CD14-positive monocyte (primary cell): ENCODE measurements at regions not wholly inside any gene's neighbourhood (a gene's known extent, or its start where the extent isn't known, plus 50 kb on each side); places are given as distances from the start of the nearest gene placed in this dataset.

Experiments used
- DNase-seq, 3 donors: peaks; one replicate each; pipeline ENCODE4 v3.0.0-alpha.2; 2011 to 2022
- H2AFZ ChIP-seq: 2 replicates; pipeline ENCODE4 v1.6.0; 2012; ENCODE audit warnings: mild to moderate bottlenecking, low read depth, low read length, inconsistent platforms; ENCODE audit not compliant: insufficient read depth, poor library complexity, severe bottlenecking
- H3K27ac ChIP-seq, 2 donors: 1 replicate in 1 of 2; 2 replicates in 1 of 2; pipeline ENCODE4 v1.5.1; 2012 to 2013; ENCODE audit warnings: low read length in 2 of 2, control low read depth in 1 of 2, inconsistent platforms in 1 of 2, low read depth in 1 of 2, mild to moderate bottlenecking in 1 of 2
- H3K27me3 ChIP-seq, 2 donors: one replicate each; pipeline versions ENCODE4 v1.6.0 to v1.6.1; 2011 to 2013; ENCODE audit warnings: low read length in 2 of 2; ENCODE audit not compliant: control insufficient read depth in 2 of 2, insufficient read depth in 2 of 2
- H3K36me3 ChIP-seq, 2 donors: replicated peaks in 1 of 2; 1 replicate in 1 of 2; 2 replicates in 1 of 2; pipeline versions ENCODE4 v1.5.1 to v1.6.1; 2012 to 2013; ENCODE audit warnings: low read length in 2 of 2, control low read depth in 1 of 2, inconsistent platforms in 1 of 2, mild to moderate bottlenecking in 1 of 2; ENCODE audit not compliant: insufficient read depth in 2 of 2, control insufficient read depth in 1 of 2
- H3K4me1 ChIP-seq, 2 donors: 1 replicate in 1 of 2; 2 replicates in 1 of 2; pipeline versions ENCODE4 v1.5.1 to v1.6.1; 2012 to 2013; ENCODE audit warnings: low read length in 2 of 2, control low read depth in 1 of 2, inconsistent platforms in 1 of 2, mild to moderate bottlenecking in 1 of 2, moderate library complexity in 1 of 2; ENCODE audit not compliant: insufficient read depth in 2 of 2, control insufficient read depth in 1 of 2
- H3K4me2 ChIP-seq: replicated peaks from 2 replicates; pipeline ENCODE3; 2012; ENCODE audit warnings: low read length, moderate library complexity, mild to moderate bottlenecking; ENCODE audit not compliant: poor library complexity, severe bottlenecking; ENCODE audit errors: extremely low read depth
- H3K4me3 ChIP-seq, 3 experiments: fragments of 200-600 bp in 1 of 3; sonication (generic) in 1 of 3; replicated peaks in 1 of 3; 1 replicate in 2 of 3; 2 replicates in 1 of 3; pipeline ENCODE4 v1.5.1; 2011 to 2013; ENCODE audit warnings: low read length in 3 of 3, mild to moderate bottlenecking in 3 of 3, control low read depth in 2 of 3, low read depth in 2 of 3, inconsistent platforms in 1 of 3, moderate library complexity in 1 of 3
- H3K79me2 ChIP-seq: 2 replicates; pipeline ENCODE4 v1.6.0; 2012; ENCODE audit warnings: mild to moderate bottlenecking, control low read depth, inconsistent platforms, low read length, moderate library complexity; ENCODE audit not compliant: insufficient read depth
- H3K9ac ChIP-seq: 2 replicates; pipeline ENCODE4 v1.6.0; 2017; ENCODE audit warnings: low read length, mild to moderate bottlenecking; ENCODE audit not compliant: insufficient read depth, poor library complexity, severe bottlenecking
- H3K9me3 ChIP-seq, 2 donors: replicated peaks in 1 of 2; 1 replicate in 1 of 2; 2 replicates in 1 of 2; pipeline versions ENCODE4 v1.5.1 to v1.6.1; 2012 to 2013; ENCODE audit warnings: low read length in 2 of 2, control low read depth in 1 of 2; ENCODE audit not compliant: control insufficient read depth in 1 of 2, insufficient read depth in 1 of 2
- H4K20me1 ChIP-seq: 2 replicates; pipeline ENCODE4 v1.6.0; 2012; ENCODE audit warnings: mild to moderate bottlenecking, low read length, control low read depth, moderate library complexity; ENCODE audit not compliant: insufficient read depth
- H3K27ac Mint-ChIP-seq, 7 donors: one replicate each; pipeline ENCODE4 v1.8.0; 2020; ENCODE audit warnings: mild to moderate bottlenecking in 7 of 7, mixed read lengths in 7 of 7, moderate library complexity in 6 of 7, inconsistent platforms in 2 of 7
- H3K27me3 Mint-ChIP-seq, 3 donors: one replicate each; pipeline ENCODE4 v1.8.0; 2021 to 2022; ENCODE audit warnings: low read depth in 3 of 3, mild to moderate bottlenecking in 3 of 3, mixed read lengths in 3 of 3, moderate library complexity in 3 of 3, inconsistent platforms in 1 of 3
- H3K36me3 Mint-ChIP-seq, 2 donors: one replicate each; pipeline ENCODE4 v1.8.0; 2020; ENCODE audit warnings: mixed read lengths in 2 of 2, inconsistent platforms in 1 of 2, mild to moderate bottlenecking in 1 of 2
- H3K4me1 Mint-ChIP-seq: one replicate; pipeline ENCODE4 v1.8.0; 2020; ENCODE audit warnings: mild to moderate bottlenecking, mixed read lengths
- H3K4me3 Mint-ChIP-seq, 2 donors: one replicate each; pipeline ENCODE4 v1.8.0; 2020; ENCODE audit warnings: mild to moderate bottlenecking in 2 of 2, mixed read lengths in 2 of 2, moderate library complexity in 1 of 2
- H3K9me3 Mint-ChIP-seq, 7 donors: one replicate each; pipeline ENCODE4 v1.8.0; 2020 to 2022; ENCODE audit warnings: mixed read lengths in 7 of 7, mild to moderate bottlenecking in 6 of 7, moderate library complexity in 6 of 7, inconsistent platforms in 2 of 7
- WGBS: methylation state at CpG from one replicate; pipeline ENCODE4 v1.1.5; 2013; ENCODE audit warnings: missing lambda C conversion rate; ENCODE audit not compliant: insufficient coverage; 5-methylcytosine and 5-hydroxymethylcytosine counted together
- intact Hi-C, 2 donors: fragments of 100-400 bp; cut with micrococcal nuclease; formaldehyde crosslinking; loops; one replicate each; pipeline versions ENCODE4 v1.15.0 to v1.15.1; 2023
- TF ChIP-seq, protein P1 (sequence below): fragments of 200-600 bp; IDR thresholded peaks from one replicate; pipeline ENCODE4 v1.8.0; 2022; ENCODE audit warnings: antibody characterized with exemption, mild to moderate bottlenecking

DNA sequence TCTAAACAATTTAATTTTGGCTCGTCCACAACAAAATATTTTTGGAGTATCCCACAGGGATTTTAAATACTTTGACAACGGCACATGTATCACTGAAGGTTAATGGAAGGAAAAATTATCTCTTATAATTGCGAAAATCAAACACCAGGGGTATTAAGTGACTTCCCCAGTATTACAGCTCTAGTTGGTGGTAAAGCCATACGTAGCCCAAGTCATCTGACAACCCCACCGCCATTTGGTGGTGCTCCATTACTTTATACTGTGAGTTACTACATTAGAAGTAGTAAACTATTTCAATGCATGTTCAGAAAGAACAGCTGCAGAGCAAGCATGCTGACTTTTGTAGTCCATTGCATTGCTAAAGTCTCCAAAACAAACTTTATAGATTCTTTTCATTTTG is 179.7 kb downstream of the HGF start:
- Histone ChIP-seq H3K27me3 (no peaks in the 10 kb centered on the region), H4K20me1 (no peaks in the 10 kb centered on the region), H3K4me3 (no peak overlapping the region), H3K9me3 (no peaks in the 10 kb centered on the region), H3K4me1 (no peaks in the 10 kb centered on the region), H2AFZ (no peak overlapping the region), H3K79me2 (no peaks in the 10 kb centered on the region), H3K4me2 (no peak overlapping the region), H3K36me3 (no peaks in the 10 kb centered on the region), H3K27ac (no peak overlapping the region), H3K9ac (no peak overlapping the region)
- Mint-ChIP-seq H3K4me1 (no peaks in the 10 kb centered on the region), H3K36me3 (no peaks in the 10 kb centered on the region), H3K27ac (no peak overlapping the region), H3K27me3 (no peaks in the 10 kb centered on the region), H3K4me3 (no peak overlapping the region), H3K9me3 (peaks cover 0 to 7% (median 0%) of the 10 kb centered on the region in 7 donors)
- no peak for DNase-seq
- no CpG with 5 or more reads among the region's 5 CpGs for WGBS
- intact Hi-C loops = no loop called here
- TF ChIP-seq, protein P1, sequence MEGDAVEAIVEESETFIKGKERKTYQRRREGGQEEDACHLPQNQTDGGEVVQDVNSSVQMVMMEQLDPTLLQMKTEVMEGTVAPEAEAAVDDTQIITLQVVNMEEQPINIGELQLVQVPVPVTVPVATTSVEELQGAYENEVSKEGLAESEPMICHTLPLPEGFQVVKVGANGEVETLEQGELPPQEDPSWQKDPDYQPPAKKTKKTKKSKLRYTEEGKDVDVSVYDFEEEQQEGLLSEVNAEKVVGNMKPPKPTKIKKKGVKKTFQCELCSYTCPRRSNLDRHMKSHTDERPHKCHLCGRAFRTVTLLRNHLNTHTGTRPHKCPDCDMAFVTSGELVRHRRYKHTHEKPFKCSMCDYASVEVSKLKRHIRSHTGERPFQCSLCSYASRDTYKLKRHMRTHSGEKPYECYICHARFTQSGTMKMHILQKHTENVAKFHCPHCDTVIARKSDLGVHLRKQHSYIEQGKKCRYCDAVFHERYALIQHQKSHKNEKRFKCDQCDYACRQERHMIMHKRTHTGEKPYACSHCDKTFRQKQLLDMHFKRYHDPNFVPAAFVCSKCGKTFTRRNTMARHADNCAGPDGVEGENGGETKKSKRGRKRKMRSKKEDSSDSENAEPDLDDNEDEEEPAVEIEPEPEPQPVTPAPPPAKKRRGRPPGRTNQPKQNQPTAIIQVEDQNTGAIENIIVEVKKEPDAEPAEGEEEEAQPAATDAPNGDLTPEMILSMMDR = no peak

DNA sequence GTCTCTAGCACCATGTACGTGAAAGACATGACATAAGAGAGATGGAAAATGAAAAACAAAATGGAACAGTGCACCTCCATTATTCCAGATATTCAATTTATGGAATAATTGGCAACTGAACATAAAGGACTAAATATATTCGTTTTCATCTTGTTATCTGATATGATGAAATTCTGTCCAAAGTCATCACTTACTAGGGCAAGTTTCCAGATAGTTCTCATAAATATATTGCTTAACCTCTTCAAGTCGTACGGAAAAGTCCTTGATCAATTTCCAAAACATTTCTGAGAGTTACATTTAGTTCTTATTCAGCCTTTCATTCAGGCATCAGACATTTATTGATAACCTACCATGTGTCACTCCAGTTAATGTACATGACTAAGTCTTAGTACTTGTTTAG is 185.2 kb downstream of the HGF start:
- Histone ChIP-seq H4K20me1 (no peaks in the 10 kb centered on the region), H3K36me3 (no peaks in the 10 kb centered on the region), H3K4me3 (no peak overlapping the region), H3K9me3 (no peaks in the 10 kb centered on the region), H3K79me2 (no peaks in the 10 kb centered on the region), H3K27ac (no peak overlapping the region), H3K4me1 (no peaks in the 10 kb centered on the region), H3K9ac (no peak overlapping the region), H3K27me3 (no peaks in the 10 kb centered on the region), H3K4me2 (no peak overlapping the region), H2AFZ (no peak overlapping the region)
- DNase-seq = no peak
- Mint-ChIP-seq H3K4me3 (no peak overlapping the region), H3K27ac (peak overlapping the region in 1 of 7 donors; percentile 7), H3K4me1 (peaks cover 9% of the 10 kb centered on the region), H3K27me3 (peaks cover 0 to 1% (median 0%) of the 10 kb centered on the region in 3 donors), H3K36me3 (no peaks in the 10 kb centered on the region), H3K9me3 (peaks cover 0 to 9% (median 0%) of the 10 kb centered on the region in 7 donors)
- whole genome bisulfite sequencing = no CpG with 5 or more reads among the region's 4 CpGs
- TF ChIP-seq, protein P1 = no peak
- intact Hi-C loops = no loop called here
